Bronchial epithelial cell (primary cell): ENCODE measurements at regions not wholly inside any gene's neighbourhood (a gene's known extent, or its start where the extent isn't known, plus 50 kb on each side); places are given as distances from the start of the nearest gene placed in this dataset.

ENCODE experiments used
- DNase-seq: peaks from one replicate; pipeline ENCODE4 v3.0.0-alpha.2; 2010; ENCODE audit warnings: low read depth
- FAIRE-seq: peaks from 2 replicates; lab custom pipeline; 2011; peaks lifted over from hg19 to GRCh38; lab: Jason Lieb, UNC
- H3K27me3 ChIP-seq: 2 replicates; pipeline ENCODE4 v1.5.1; 2011; ENCODE audit warnings: low read length; ENCODE audit not compliant: control insufficient read depth, insufficient read depth
- H3K36me3 ChIP-seq: 2 replicates; pipeline ENCODE4 v1.5.1; 2011; ENCODE audit warnings: low read length; ENCODE audit not compliant: control insufficient read depth, insufficient read depth
- H3K4me3 ChIP-seq: 2 replicates; pipeline ENCODE4 v1.5.1; 2011; ENCODE audit warnings: mild to moderate bottlenecking, low read depth, low read length, control low read depth
- TF ChIP-seq, protein P1 (sequence below): IDR thresholded peaks from 2 replicates; pipeline ENCODE4 v1.5.1; 2011; ENCODE audit warnings: mild to moderate bottlenecking, moderate library complexity, low read length, control low read depth, inconsistent platforms; ENCODE audit not compliant: insufficient read depth, severe bottlenecking

DNA sequence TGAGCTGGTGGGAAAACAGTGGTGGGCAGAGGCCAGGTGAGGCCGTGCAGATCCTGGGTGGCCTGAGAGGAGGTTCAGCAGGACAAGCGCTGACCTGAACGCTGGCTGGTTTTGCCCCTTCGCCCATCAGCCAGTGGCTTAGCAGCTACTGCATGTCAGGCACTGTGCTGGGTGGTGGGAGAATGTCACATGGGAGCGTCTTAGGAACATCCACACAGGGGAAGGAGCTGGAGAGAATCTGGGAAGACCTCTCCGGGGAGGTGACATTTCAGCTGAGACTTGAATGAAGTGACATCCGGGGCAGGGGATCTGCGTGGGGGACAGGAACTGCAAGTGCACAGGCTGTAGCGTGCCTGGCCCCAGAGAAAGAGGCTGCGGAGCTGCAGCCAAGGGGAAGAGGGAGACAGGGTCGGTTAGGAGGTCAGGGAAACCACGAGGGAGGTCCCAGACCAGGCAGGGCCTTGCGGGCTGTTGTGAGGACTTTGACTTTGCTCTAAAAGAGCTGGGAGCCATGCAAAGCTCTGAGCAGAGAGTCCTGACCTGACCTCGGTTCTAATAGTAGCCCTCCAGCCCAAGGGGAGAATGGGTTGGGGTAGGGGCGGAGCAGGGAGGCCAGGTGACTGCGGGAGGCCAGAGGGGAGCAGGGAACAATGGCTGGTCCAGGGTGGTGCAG lies 156.8 kb upstream of the PTPN1 start:
- Histone ChIP-seq H3K4me3 (no peak overlapping the region), H3K36me3 (no peaks in the 10 kb centered on the region), H3K27me3 (peaks cover 2% of the 10 kb centered on the region)
- no peak for DNase-seq
- no peak for FAIRE-seq
- TF ChIP-seq, protein P1, sequence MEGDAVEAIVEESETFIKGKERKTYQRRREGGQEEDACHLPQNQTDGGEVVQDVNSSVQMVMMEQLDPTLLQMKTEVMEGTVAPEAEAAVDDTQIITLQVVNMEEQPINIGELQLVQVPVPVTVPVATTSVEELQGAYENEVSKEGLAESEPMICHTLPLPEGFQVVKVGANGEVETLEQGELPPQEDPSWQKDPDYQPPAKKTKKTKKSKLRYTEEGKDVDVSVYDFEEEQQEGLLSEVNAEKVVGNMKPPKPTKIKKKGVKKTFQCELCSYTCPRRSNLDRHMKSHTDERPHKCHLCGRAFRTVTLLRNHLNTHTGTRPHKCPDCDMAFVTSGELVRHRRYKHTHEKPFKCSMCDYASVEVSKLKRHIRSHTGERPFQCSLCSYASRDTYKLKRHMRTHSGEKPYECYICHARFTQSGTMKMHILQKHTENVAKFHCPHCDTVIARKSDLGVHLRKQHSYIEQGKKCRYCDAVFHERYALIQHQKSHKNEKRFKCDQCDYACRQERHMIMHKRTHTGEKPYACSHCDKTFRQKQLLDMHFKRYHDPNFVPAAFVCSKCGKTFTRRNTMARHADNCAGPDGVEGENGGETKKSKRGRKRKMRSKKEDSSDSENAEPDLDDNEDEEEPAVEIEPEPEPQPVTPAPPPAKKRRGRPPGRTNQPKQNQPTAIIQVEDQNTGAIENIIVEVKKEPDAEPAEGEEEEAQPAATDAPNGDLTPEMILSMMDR: no peak

DNA sequence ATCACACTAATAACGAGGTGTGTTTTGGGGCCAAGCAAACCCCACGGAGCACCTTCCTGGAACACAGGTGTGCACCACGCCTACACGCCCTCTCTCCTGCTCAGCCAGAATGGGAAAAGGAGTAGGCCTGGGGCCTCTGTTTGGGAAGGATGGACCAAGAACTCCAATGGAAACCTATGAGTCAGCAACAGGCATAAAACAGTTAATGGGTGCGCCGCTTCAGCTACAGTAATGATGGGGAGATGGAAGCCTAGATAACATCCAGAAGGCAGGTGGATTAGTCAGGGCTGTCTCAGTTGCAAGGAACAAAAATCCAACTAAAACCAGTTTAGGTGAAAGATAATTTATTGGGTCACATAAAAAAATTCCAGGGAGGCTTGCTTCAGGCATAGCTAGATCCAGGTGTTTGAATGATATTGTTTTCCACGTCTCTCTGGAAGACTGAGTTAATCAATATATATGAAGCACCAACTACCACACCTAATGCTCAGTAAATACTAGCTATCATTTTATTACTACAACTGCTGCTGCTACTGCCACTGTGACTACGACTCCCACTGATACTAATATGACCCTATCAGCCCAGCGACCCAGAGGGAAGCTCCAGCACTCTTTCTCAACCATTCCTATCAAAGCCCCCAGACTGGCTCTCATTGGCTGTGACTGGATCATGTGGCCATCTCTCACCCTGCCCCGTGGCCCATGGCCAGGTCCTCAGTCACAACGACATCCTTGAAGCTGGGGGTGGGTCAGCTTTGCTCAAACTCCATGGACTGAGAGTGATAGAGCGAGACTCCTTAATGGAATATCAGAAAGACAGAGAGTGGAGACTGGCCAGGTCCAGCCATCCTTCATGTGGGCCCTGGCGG lies 155.2 kb upstream of the PTPN1 start:
- TF ChIP-seq, protein P1: no peak

DNA sequence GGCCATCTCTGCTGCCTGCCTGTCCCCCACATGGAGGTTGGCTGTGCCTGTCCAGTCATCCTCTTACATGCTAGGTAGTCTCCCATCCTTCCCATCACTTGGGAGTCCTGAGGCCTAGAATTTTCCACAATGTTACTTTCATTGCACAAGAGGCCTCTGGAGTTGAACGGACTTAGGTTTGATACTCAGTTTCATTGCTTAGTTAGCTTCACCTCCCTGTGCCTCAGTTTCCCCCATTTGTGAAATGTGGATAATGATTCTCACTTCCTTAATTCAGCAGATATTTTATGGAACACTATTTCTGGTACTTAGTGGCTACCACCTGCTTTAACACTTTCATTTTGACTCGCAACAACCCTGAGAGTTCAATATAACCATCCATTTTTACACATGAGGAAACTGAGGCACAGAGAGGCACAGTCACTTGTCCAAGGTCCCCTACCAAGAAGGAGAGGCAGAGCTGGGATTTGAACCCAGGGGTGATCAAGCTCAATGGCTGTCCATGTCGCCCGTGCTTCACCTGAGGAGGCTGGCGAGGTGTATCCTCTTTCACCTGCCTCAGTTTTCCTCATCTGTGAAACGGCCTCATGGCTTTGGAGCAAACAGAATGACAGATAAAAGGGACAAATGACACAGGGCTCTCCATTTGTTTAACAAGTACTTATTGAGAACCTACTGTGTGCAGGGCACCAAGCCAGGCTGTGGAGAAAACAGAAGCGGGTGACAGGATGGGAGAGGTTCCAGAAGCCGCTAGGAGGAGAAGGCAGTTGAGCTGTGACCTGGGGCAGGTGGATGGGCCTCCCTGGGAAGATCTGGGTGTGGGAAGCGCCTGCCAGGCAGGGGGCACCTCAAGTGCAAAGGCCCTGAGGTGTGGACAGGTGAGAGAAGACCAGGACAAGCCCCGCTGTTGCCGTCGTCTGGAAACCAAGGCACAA lies 154.3 kb upstream of the PTPN1 start:
- FAIRE-seq (no peak), DNase-seq (no peak)
- TF ChIP-seq, protein P1: no peak
- H3K4me3 ChIP-seq: no peak overlapping the region
- H3K36me3 ChIP-seq: no peaks in the 10 kb centered on the region
- H3K27me3 ChIP-seq: peaks cover 2% of the 10 kb centered on the region

More for the DNA sequence above, 155.2 kb upstream of the PTPN1 start:
- DNase-seq (no peak), FAIRE-seq (no peak)
- Histone ChIP-seq H3K27me3 (peaks cover 2% of the 10 kb centered on the region), H3K36me3 (no peaks in the 10 kb centered on the region), H3K4me3 (no peak overlapping the region)

DNA sequence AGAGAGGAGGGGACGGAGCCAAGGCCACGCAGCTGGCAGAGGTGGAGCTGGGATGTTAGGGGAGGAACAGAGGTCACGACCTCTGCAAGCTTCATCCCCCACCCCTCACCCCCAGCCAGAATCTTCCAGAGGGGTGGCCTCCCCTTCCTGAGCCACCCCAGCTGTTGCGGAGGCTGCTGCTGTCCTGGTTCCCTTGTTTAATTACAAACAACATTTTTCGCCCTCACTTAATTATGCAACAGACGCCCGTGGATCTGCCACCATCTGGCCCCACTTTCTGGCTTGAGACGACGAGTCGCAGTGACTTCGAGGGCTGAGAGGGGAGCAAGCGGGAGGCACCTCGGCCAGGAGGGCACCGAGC lies 153.7 kb upstream of the PTPN1 start:
- no peak for FAIRE-seq

More for the DNA sequence above, 153.7 kb upstream of the PTPN1 start:
- no peaks in the 10 kb centered on the region for H3K36me3 ChIP-seq
- DNase-seq: no peak
- TF ChIP-seq, protein P1: no peak
- no peak overlapping the region for H3K4me3 ChIP-seq
- H3K27me3 ChIP-seq: peaks cover 2% of the 10 kb centered on the region
